AG08395 (cell line): ENCODE measurements at regions not wholly inside any gene's neighbourhood (a gene's known extent, or its start where the extent isn't known, plus 50 kb on each side); places are given as distances from the start of the nearest gene placed in this dataset.

Source experiments
- DNase-seq: peaks from one replicate; pipeline ENCODE4 v3.0.0; 2012; ENCODE audit warnings: mixed read lengths, low spot score

DNA sequence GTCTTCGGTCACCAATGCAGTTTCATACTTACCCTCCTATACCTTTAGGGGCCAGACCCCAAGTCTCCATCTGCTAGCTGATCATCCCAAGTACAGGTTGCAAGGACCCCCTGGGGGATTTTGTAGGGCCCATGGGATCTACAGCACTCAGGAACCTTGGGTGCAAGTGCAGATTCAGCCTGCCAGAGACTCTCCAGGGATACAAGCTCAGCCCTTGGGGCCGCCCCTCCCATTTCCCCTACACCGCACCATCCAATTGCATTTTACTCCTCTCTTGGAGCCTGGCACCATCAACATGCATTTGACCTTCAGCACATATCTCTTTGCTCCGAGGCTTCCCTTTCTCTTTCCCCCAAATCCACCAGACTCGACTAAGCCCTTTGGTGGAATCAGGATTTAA is 154.7 kb upstream of the ZNF536 start:
- no peak for DNase-seq

DNA sequence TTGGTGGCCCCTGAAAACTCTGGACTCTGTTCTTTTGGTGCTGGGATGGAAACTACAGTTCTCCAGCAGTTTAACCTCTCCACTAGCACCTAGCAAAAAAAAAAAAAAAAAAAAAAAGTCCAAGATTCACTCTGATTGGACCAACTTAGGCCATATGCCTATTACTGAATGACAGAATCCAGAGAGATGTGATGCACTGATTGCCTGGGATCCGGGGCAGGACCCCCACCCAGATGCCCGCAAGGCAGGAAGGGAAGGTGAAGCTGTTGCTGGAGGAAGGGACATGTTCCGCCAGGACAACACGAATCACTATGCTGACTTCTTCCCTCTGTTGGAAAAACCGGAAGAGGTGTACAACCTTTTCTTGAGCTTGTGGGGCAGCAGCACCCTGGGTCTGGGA is 152.5 kb upstream of the ZNF536 start:
- DNase-seq = no peak

DNA sequence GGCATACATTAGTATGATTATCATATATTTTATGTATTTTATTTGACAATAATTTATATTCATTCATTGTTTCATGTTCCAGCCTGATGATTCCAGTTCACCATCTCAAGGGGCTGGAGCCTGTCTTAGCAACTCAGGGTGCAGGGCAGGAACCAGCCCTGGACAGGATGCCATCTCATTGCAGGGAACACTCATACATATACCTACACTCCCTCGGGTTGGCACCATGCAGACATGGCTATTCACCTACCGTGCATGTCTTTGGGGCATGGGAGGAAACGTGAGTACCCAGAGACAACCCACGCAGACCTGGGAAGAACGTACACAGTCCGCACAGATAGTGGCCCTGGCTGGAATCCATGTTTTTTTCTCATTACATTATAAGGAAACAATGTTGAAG is 151.0 kb upstream of the ZNF536 start:
- no peak for DNase-seq

DNA sequence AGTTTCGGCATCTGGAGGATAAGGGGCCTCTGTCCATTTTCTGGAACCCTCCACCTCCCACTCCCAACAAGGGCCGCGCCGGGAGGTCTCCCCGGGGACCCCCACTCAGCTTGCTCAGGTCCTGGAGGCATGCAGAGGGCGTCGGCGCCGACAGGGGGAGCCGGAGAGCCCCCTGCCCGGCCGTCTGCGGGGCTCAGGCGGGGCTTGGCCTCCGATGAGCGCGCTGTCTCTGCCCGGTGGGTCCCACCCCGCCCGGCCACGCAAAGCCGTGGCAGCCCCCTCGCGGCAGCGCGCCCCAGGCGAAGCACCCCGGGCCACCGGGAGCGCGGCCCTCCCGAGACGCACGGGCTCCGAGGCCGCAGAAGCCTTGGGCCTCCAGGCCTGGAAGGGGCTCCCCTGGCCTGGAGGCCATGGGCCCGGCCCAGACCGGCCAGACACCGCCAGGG is 149.7 kb upstream of the ZNF536 start:
- DNase-seq = peak; percentile 60

DNA sequence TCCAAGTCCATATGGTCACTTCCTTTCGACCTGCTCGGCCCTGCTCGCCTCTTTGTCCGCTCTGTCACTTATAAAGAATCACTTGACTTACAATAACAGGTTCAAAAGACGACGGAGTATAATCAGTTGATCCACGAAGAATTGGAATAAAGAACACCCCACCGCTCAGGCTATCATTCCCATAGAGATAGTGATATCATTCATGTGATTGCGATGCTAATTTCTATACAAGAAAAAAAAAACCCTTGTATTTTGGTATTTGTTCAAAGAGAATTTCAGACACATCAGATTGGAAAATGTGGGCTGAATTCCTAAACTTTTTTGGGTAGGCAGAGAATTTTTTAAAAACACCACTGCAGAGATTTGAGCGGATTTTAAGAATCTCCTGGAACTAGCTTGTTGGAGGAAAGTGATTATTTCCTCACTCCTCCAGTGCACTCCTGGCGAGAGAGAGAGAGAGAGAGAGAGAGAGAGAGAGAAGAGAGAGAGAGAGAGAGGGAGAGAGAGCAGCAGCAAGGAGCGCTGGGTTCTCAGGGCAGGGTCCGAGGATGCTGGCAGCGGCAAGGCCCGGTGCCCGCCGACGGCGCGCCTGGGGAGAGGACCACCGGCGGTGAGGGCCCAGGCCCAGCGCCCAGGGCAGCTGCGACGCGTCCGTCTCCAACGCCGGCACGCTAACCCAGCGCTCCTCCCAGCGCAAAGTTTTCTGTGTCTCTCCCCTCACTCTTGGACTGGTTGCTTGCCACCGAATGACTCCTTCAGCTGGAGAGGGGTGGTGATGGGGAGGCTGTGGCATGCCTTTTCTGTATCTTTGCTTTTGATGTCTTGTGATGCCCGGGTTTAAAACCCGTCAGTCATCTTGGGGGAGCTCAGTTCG is 149.0 kb upstream of the ZNF536 start:
- DNase-seq = no peak

DNA sequence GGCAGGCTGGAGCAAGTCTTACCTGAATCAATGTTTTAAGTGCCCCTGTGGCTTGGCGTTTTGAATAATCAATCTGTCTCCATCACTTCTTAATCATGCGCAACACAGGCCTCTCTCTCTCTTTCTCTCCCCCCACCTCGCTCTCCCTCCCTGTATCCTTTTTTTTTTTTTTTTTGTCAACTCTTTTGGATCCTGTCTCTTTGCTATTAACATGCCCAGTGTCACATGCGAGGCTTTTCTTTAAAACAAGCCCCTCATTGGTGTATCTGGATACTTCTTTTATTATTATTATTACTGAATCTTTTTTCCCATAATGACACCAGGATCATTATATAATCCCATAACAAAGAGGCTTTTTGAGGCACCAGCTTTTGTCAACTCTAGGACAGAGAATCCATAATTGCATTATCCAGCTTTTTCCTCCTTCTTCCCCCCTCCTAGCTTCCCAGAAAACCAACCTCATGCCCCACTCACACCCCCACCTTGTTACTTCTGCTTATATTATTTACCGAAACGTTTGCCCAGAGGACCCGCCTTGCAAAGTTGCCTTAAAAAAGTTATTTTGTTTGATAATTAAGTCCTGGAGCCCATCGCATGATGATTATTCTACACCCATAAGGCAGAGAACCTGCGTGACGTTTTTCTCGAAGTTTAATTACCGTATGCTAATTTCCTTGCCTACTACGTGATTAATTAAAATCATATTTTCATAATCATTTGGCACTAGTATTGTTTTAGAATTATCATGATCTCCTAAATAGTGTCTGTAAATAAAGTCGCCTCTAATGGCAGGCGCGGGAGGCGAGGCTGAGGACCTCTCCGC is 148.1 kb upstream of the ZNF536 start:
- DNase-seq = no peak

DNA sequence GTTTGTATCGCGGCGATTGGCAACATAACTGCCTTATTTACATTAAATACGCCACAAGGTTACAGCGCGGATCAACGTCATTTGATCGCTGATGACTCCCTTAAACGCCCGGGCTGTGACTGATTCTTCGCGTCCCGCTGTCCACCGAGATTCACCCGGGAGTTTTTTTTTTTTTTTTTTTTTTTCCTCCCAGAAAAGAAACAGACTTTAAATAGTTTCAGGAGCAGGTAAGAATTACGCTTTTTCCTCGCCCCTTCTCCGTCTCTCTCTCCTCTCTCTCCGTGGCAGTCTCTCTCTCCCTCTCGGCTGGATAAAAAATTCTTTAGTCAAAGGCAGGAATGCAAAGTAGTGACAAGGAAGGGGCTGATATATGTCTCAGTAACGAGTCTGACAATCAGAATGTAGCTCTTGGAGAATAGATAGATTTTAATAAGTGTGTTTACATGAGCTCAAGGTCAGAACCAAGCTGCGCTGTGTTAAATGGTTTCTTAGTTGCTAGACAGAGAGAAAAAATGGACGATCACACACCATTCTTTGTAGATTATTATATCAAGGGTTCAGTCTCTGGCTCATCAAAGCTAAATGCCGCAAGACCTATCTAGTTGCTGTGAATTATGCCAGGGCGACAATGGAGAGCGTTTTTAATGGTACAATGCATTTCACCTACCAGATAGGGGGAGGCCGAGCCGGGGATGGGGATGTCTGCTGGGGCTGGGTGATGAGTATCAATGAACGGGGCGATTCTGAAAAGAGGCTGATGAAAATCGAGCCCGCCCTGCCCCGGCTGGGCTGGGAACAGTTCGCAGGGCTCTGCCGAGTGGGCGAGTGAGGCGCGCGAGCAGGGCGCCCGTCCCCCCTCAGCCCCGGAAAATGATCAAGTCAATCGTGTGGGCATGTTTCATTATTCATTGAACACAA is 147.2 kb upstream of the ZNF536 start:
- peak; percentile 36 for DNase-seq

DNA sequence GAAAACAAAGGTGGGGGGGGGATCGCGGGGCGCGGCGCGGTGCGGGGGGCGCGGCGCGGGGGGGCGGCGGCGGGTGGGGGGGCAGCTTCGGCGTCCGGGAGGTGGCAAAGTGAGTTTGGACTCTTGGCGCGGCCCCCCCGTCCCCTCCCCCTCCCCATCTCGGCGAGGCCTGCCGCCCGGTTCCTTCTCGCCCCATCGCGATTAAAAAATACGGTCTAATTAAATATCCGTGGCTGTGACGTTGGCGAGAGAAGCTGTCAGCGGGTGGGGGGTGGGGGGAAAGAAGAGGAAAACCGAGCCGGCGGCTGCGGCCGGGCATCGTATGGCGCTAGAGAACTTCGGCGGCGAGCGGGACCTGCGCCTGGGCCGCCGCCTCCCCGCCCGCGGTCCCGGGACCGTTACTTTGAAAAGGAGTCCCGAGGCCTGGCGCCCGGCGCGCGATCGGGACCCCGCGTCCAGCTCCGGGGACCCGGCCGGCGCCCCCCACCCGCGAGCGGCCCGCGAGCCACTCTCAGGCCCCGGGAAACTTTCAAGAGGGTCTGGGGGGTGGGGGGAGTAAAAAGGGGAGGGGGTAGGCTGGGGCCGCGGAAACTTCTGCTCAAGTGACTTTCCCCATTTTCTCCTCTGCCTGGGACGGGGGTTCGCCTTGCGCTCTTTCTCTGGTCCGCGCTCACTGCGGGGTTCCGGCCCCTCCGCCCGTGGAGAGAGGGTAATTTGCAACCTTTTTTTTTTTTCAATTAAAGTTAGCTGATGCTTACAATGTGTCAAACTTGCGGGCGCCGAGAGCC is 146.3 kb upstream of the ZNF536 start:
- DNase-seq = peak; percentile 38

DNA sequence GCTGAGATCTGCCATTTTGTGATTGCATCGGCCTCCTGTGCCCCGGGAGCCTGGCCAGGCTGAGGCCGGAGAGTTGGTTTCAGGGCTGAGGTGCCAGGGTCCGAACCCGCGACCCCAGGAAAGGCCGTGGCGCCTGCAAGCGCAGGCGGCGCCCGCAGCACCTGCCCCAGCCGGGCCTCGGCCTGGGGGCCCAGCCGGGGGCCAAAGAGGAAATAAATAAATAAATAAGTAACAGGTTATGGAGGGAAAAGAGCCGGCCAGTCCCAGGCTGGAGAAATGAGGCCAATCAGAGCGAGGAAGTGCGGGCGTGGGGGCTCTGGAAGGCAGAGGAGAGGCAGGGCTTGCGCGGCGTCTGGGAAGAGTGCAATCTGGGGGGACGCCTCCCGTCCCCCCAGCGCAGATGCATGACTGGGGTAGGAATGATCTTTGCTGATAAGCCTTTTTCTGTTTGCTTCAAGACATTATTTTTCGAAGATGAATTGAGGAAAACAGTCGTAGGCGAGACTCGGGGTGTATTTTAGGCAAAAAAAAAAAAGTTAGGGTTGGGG is 145.6 kb upstream of the ZNF536 start:
- DNase-seq = peak; percentile 55

DNA sequence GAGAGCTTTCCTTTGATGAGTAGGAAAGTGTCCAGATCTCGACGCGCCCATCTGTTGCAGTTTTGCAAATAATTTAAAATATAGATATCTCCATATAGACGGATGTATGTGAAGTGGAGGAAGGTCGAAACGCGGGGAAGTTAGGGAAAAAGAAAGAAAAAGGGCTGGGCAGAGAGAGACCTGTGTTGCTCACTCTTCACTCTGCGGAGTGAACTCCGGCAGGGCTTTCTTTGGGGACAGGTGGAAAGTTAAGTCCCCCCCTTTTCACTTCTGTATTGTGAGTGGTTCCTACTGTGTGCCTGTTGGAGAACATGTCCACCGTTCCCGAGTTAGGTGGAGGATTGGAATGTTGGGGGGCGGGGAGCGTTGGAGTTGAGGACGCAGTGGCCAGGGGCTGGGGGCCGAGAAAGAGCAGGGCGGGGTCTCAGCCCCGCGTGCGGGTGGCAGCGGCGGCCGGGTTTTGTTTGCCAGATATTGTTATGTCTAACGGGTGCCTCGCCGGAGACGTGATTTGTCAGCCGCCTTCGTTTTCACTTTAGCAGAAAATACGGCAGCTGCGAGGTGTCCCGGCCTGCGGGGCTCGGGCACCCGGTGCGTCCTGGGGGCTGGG is 145.1 kb upstream of the ZNF536 start:
- peak; percentile 17 for DNase-seq

DNA sequence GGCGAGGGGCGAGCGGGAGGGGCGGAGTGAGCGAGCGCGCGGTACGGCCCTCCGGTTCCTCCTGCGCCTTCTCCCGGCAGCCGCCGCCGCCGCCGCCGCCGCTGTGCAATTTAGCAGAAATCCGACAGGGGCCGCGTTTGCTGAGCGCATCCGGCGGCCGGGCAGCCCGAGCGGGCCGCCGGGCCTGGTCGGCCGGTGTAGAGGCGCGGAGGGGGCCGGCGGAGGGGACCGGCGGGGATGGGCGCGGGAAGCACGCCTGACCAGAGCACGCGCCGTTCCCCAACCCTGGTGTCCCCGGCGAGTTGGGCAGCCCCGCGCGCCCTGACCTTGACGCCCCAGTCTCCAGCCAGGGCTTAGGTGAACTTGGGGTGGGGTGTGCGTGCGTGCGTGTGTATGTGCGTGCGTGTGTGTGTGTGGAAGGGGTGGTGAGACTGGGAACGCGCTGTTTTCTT is 144.5 kb upstream of the ZNF536 start:
- peak; percentile 82 for DNase-seq

DNA sequence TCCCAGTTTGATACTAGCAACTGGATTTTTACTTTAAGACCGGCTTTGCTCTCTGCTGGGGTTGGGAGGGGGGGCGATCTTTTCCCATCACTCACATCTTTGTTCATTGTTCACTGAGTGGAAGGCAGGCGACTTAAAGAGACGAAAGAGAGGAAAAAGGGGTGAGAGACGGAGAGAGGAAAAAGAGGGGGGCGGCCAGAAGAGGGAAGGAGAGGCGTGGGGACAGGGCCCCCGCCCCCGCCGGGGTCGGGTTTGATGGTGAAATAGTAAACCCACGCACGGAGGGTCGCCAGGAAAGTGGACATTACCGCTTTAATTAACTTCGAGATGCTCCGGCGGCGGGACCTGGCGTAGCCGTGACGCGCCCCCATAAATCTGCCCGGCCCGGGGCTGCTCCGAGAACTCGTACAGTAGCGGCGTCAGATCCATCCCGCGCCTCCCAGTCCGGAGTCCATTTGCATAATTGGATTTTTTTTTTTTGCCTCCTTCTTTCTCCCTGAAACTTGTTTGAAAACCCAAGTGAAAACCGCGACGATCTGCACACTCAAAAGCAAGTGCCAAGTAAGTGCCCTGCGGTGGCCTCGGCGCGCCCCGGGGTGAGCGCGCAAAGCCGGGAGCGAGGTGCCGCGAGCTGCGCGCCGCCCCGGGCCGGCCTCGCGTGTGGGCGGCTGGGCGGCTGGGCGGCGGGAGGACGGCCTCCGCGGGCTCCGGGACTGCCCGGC is 143.9 kb upstream of the ZNF536 start:
- DNase-seq = peak; percentile 37

DNA sequence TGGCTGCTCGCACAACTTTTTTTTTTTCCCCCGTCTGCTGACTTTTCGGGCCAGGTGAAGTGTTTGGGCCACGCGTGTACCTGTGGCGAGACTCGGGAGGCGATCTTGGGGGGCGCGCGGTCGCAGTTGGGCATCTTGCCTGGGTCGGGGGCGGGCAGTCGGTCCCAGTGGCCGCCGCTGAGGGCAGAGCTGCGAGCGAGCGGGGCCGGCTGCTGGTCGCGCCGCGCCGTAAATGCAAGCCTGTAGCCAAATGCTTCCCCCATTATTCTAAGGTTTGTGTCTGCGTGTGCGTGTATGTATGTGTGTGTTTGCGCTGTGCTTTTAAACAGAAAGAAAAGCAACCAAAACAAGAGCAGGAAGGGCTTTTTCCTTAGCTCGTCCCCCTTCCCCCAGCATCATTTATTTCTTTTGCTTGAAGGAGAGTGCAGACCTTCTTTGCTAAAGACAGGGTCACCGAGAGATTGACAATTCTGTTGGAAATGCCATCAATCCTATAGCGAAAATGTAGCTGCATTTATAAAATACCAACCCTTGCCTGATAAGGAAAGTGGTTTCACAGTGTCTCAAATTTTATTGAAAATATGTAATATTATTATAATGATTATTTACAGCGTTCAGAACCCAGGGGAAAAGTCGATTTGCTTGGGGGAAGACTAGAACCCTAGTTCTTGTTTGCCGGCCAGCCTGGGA is 143.2 kb upstream of the ZNF536 start:
- DNase-seq = peak; percentile 36

DNA sequence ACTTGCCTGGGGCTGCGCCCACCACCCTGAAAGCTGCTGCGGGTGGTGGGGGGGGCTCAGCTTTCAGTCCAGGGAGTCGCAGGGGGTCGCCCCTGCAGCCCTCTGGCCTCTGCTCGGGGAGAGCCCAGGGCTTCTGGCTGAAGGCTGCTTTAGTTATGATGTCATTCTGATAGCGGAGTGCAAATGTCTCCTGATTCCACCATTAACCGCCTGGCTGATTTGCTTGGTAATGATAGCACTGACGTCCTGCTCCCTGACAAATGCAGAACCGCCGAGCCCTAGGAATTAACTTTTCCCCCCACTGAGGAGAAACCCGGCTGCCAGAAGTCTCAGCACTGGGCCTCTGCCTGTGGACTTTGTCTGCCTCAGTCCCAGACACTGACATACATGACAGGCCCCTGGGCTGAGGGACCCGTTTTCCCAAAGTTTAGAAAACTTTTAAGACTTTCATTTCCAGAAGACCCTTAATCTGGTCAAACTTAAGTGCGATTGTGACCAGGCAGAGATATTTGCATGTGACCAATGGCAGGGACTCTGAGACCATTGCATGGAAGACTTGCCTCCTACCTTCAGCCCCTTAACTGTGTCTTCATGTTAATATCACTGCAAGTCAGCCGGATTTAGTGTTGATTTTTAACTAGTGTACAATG is 142.5 kb upstream of the ZNF536 start:
- peak; percentile 58 for DNase-seq

DNA sequence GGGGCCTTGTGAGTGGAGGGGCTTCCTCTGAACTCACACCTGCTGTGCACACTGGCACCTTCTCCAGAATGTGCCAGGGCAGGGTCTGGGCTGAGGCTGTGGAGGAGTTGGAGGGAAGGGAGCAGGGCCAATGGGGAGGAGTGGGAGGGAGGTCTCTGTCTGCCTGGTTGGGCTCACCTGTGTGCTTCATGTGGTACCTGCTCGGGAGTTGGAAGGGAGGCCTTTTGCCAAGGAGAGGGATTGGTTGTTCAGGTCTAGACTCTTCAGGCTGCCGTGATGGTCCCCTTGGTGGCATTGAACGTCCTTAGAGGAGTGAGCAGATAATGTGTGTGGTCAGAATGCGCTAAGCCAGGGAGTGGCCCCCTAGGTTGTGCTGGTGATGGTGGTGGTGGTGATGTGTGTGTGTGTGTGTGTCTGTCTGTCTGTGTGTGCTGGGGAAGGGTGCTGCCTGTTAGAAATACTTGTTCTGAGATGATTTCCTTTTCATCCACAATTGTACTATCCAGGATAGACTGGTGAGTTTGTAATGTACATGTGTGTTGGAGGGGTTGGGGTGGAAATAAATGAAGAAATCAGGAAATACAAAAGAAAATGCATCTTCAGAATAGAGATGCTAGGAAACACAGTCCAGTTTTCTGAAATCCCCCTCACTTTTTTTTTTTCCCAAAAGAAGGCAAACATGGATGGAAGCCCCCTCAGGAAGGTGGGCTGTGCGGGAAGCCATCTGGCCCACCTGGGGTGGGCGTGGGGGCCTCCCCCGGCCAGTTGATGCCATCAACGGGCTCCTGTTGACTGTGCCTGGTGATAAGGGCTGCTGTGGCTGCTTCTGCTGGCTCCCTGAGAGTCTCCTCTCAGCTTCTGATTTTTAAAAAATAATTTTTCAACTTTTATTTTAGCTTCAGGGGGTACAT is 140.5 kb upstream of the ZNF536 start:
- DNase-seq = no peak

DNA sequence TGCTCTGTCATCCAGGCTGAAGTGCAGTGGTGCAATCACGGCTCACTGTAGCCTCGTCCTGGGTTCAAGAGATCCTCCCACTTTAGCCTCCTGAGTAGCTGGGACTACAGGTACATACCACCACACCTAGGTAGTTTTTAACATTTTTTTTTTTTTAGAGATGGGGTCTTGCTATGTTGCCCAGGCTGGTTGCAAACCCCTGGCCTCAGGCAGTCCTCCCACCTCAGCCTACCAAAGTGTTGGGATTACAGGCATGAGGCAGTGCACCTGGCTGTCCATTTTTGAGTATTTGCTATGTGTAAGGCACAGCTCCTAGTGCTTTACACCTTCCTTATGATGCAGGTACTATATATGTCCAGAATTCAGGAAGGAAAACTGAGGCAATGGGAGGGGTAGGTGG is 138.8 kb upstream of the ZNF536 start:
- no peak for DNase-seq

DNA sequence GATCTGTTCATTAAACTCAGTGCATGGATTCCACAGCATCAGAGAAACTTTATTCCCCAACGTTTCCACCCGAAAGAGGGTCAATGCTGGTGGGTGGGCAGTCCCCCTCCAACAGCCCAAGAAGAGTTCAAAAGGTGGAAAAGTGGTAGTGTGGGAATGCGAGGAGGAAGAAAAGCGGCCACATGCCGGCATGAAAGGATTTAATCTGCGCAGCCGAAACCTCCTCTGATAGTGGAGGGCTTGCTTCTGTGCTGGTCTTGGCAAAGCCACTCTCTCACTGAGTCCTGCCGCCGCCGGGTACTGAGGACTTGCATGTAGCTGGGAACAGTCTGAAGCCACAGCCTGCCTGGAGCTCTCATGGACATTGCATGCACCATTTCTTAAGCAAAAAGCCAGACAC is 136.2 kb upstream of the ZNF536 start:
- DNase-seq = peak; percentile 63

DNA sequence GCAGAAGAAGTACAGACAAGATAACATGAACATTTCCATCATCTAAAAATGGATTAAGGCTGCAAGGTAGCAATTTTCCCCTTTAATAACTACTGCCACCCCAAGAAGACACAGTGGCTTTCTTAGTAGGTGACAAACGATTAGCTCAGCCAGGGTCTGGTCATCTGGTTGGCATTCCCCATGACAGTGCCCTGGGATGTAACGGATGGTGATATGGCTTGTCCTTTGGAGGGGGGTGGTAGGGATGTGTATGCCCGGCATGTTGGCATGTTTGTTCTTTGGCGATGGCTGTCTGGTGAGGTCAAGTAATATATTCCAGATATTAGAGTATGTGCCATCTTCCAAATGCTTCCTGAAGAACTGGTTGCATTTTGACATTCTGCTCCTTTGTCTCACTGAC is 135.6 kb upstream of the ZNF536 start:
- DNase-seq = peak; percentile 35
